NB4 (cell line): ENCODE measurements at regions not wholly inside any gene's neighbourhood (a gene's known extent, or its start where the extent isn't known, plus 50 kb on each side); places are given as distances from the start of the nearest gene placed in this dataset.

ENCODE experiments used
- POLR2A ChIP-seq: IDR thresholded peaks from 2 replicates; pipeline ENCODE4 v1.6.1; 2011; ENCODE audit warnings: mild to moderate bottlenecking; ENCODE audit not compliant: insufficient read length; ENCODE audit errors: extremely low read depth
- TF ChIP-seq, protein P1 (sequence below): IDR thresholded peaks from one replicate; pipeline ENCODE4 v1.5.1; 2012; ENCODE audit warnings: low read depth, low read length
- TF ChIP-seq, protein P2 (sequence below): IDR thresholded peaks from 2 replicates; pipeline ENCODE4 v1.6.1; 2011; ENCODE audit warnings: low read depth, low read length

DNA sequence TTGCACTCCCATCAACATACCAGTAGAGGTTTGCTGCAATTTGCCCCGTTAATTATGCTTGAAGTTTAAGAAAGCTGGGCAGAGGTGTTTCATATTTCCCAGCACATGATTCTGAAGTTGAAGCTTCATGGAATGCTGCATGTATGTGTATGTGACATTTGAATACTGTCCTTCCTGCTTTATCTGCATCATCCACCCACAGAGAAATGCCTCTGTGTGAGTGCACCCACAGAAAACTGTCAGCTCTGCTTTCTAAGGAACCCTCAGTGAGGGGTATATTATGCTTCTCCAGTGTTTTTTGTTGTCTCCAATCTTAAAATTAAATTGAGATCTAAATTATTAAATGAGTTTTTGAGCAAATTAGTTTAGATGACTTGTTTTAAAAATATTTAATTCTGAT lies 358.1 kb upstream of the PIK3R1 start:
- no peak for TF ChIP-seq POLR2A
- TF ChIP-seq, protein P1, sequence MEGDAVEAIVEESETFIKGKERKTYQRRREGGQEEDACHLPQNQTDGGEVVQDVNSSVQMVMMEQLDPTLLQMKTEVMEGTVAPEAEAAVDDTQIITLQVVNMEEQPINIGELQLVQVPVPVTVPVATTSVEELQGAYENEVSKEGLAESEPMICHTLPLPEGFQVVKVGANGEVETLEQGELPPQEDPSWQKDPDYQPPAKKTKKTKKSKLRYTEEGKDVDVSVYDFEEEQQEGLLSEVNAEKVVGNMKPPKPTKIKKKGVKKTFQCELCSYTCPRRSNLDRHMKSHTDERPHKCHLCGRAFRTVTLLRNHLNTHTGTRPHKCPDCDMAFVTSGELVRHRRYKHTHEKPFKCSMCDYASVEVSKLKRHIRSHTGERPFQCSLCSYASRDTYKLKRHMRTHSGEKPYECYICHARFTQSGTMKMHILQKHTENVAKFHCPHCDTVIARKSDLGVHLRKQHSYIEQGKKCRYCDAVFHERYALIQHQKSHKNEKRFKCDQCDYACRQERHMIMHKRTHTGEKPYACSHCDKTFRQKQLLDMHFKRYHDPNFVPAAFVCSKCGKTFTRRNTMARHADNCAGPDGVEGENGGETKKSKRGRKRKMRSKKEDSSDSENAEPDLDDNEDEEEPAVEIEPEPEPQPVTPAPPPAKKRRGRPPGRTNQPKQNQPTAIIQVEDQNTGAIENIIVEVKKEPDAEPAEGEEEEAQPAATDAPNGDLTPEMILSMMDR: no peak
- TF ChIP-seq, protein P2, sequence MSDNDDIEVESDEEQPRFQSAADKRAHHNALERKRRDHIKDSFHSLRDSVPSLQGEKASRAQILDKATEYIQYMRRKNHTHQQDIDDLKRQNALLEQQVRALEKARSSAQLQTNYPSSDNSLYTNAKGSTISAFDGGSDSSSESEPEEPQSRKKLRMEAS: no peak
